GM23248 (cell line): ENCODE measurements at regions not wholly inside any gene's neighbourhood (a gene's known extent, or its start where the extent isn't known, plus 50 kb on each side); places are given as distances from the start of the nearest gene placed in this dataset.

ENCODE experiments used
- DNase-seq: peaks from one replicate; pipeline ENCODE4 v3.0.0-alpha.2; 2015
- H2AFZ ChIP-seq: fragments of 200-600 bp; sonication (generic); 2 replicates; pipeline ENCODE4 v1.6.1; 2016; ENCODE audit warnings: antibody characterized with exemption
- H3F3A ChIP-seq: fragments of 200-600 bp; sonication (generic); 2 replicates; pipeline ENCODE4 v1.6.1; 2016; ENCODE audit warnings: mild to moderate bottlenecking, antibody characterized with exemption, mixed run types; ENCODE audit not compliant: insufficient read depth
- H3K27ac ChIP-seq: fragments of 200-600 bp; sonication (generic); 2 replicates; pipeline ENCODE4 v1.5.1; 2016; ENCODE audit warnings: mild to moderate bottlenecking
- H3K27me3 ChIP-seq: fragments of 200-600 bp; sonication (generic); replicated peaks from 2 replicates; pipeline ENCODE4 v1.6.1; 2016; ENCODE audit warnings: mild to moderate bottlenecking; ENCODE audit not compliant: insufficient read depth
- H3K36me3 ChIP-seq: fragments of 200-600 bp; sonication (generic); 2 replicates; pipeline ENCODE4 v1.6.1; 2016; ENCODE audit warnings: low read depth, mild to moderate bottlenecking
- H3K4me1 ChIP-seq: fragments of 200-600 bp; sonication (generic); 2 replicates; pipeline ENCODE4 v1.6.1; 2016; ENCODE audit warnings: mild to moderate bottlenecking; ENCODE audit not compliant: insufficient read depth
- H3K4me2 ChIP-seq: fragments of 200-600 bp; sonication (generic); one replicate; pipeline ENCODE4 v1.6.1; 2016; ENCODE audit warnings: mild to moderate bottlenecking; ENCODE audit not compliant: unreplicated experiment
- H3K4me3 ChIP-seq: fragments of 200-600 bp; sonication (generic); 2 replicates; pipeline ENCODE4 v1.5.1; 2016; ENCODE audit warnings: mild to moderate bottlenecking
- H3K79me2 ChIP-seq: fragments of 200-600 bp; sonication (generic); 2 replicates; pipeline ENCODE4 v1.6.1; 2016; ENCODE audit warnings: mild to moderate bottlenecking; ENCODE audit not compliant: insufficient read depth
- H3K9ac ChIP-seq: fragments of 200-600 bp; sonication (generic); 2 replicates; pipeline ENCODE4 v1.6.1; 2016; ENCODE audit warnings: mild to moderate bottlenecking
- H3K9me2 ChIP-seq: fragments of 200-600 bp; sonication (generic); 2 replicates; pipeline ENCODE4 v1.6.1; 2016; ENCODE audit warnings: mixed run types, mild to moderate bottlenecking, moderate library complexity; ENCODE audit not compliant: insufficient read depth
- H3K9me3 ChIP-seq: fragments of 200-600 bp; sonication (generic); one replicate; pipeline ENCODE4 v1.6.1; 2017; ENCODE audit warnings: low read depth
- H4K20me1 ChIP-seq: fragments of 200-600 bp; sonication (generic); 2 replicates; pipeline ENCODE4 v1.6.0; 2016; ENCODE audit not compliant: insufficient read depth
- EZH2 ChIP-seq: fragments of 200-600 bp; sonication (generic); IDR thresholded peaks from 2 replicates; pipeline ENCODE4 v1.6.1; 2018; ENCODE audit warnings: antibody characterized with exemption, mild to moderate bottlenecking; ENCODE audit not compliant: insufficient read depth, poor library complexity, severe bottlenecking
- EZH2phosphoT487 ChIP-seq: fragments of 200-600 bp; sonication (generic); IDR thresholded peaks from 2 replicates; pipeline ENCODE4 v1.6.1; 2018; ENCODE audit warnings: antibody characterized with exemption, moderate library complexity, mild to moderate bottlenecking, low read depth; ENCODE audit not compliant: insufficient read depth
- WGBS, 2 experiments: methylation state at CpG; one replicate each; pipeline ENCODE4 v1.1.6; 2015 to 2017; ENCODE audit warnings: low lambda C conversion rate in 2 of 2, low coverage in 1 of 2; ENCODE audit errors: missing lambda C conversion rate in 2 of 2; 5-methylcytosine and 5-hydroxymethylcytosine counted together
- in situ Hi-C: fragments of 300-500 bp; cut with MboI; formaldehyde crosslinking; loops from 2 replicates; pipeline ENCODE4 v1.15.0; 2020

- no peaks in the 10 kb centered on the region for H4K20me1 ChIP-seq
- H3K9ac ChIP-seq = no peak overlapping the region
- no peak for TF ChIP-seq EZH2phosphoT487
- TF ChIP-seq EZH2 = no peak
- H3K27me3 ChIP-seq = no peaks in the 10 kb centered on the region
- H3K4me2 ChIP-seq = no peak overlapping the region
- H3K36me3 ChIP-seq = no peaks in the 10 kb centered on the region
- no peaks in the 10 kb centered on the region for H3K9me3 ChIP-seq
- no peaks in the 10 kb centered on the region for H3K9me2 ChIP-seq
- no peak overlapping the region for H2AFZ ChIP-seq
- no peaks in the 10 kb centered on the region for H3F3A ChIP-seq
- H3K27ac ChIP-seq = no peak overlapping the region
- no peak overlapping the region for H3K4me3 ChIP-seq
- in situ Hi-C loops = no loop called here
- 7% methylated on average over 2 of the region's 2 CpGs for WGBS, 2 experiments
- no peak for DNase-seq
- H3K79me2 ChIP-seq = no peaks in the 10 kb centered on the region
- no peaks in the 10 kb centered on the region for H3K4me1 ChIP-seq
These were observed 924.5 kb upstream of the MBL2 start for GRCh38 chr10:53697038-53697437.

GRCh38 chr10:53690524-53691240 lies 918.1 kb upstream of the MBL2 start:
- Histone ChIP-seq H3K36me3 (no peaks in the 10 kb centered on the region), H2AFZ (no peak overlapping the region), H3K9me2 (no peaks in the 10 kb centered on the region), H3K27ac (no peak overlapping the region), H3K4me1 (no peaks in the 10 kb centered on the region), H3K4me2 (no peak overlapping the region), H3K9me3 (no peaks in the 10 kb centered on the region), H3K27me3 (no peaks in the 10 kb centered on the region), H3K4me3 (no peak overlapping the region), H3K79me2 (no peaks in the 10 kb centered on the region), H3K9ac (no peak overlapping the region), H4K20me1 (no peaks in the 10 kb centered on the region), H3F3A (no peaks in the 10 kb centered on the region)
- DNase-seq = no peak
- TF ChIP-seq EZH2 (no peak), EZH2phosphoT487 (no peak)
- in situ Hi-C loops = no loop called here
- 21 to 22% methylated on average over 5 of the region's 5 CpGs for whole genome bisulfite sequencing, 2 experiments

GRCh38 chr10:53687800-53688199 lies 915.2 kb upstream of the MBL2 start:
- H3K27me3 ChIP-seq = no peaks in the 10 kb centered on the region
- H3K79me2 ChIP-seq = no peaks in the 10 kb centered on the region
- no peak overlapping the region for H3K4me3 ChIP-seq
- TF ChIP-seq EZH2phosphoT487 = no peak
- H3K4me1 ChIP-seq = no peaks in the 10 kb centered on the region
- H3K27ac ChIP-seq = no peak overlapping the region
- H3K9me2 ChIP-seq = no peaks in the 10 kb centered on the region
- H3K9me3 ChIP-seq = no peaks in the 10 kb centered on the region
- H2AFZ ChIP-seq = no peak overlapping the region
- no peak for DNase-seq
- H3F3A ChIP-seq = no peaks in the 10 kb centered on the region
- H3K4me2 ChIP-seq = no peak overlapping the region
- H3K9ac ChIP-seq = no peak overlapping the region
- in situ Hi-C loops = no loop called here
- 0 to 14% methylated on average over 1 of the region's 1 CpG for WGBS, 2 experiments
- no peaks in the 10 kb centered on the region for H3K36me3 ChIP-seq
- no peaks in the 10 kb centered on the region for H4K20me1 ChIP-seq

- no peak overlapping the region for H3K9ac ChIP-seq
- in situ Hi-C loops = no loop called here
- H4K20me1 ChIP-seq = no peaks in the 10 kb centered on the region
- H2AFZ ChIP-seq = no peak overlapping the region
- no peak for TF ChIP-seq EZH2
- TF ChIP-seq EZH2phosphoT487 = no peak
- no peaks in the 10 kb centered on the region for H3K36me3 ChIP-seq
- H3K9me2 ChIP-seq = no peaks in the 10 kb centered on the region
- H3K9me3 ChIP-seq = no peaks in the 10 kb centered on the region
- H3K27ac ChIP-seq = no peak overlapping the region
- no peaks in the 10 kb centered on the region for H3F3A ChIP-seq
- H3K4me2 ChIP-seq = no peak overlapping the region
- no peaks in the 10 kb centered on the region for H3K27me3 ChIP-seq
- DNase-seq = no peak
- no peak overlapping the region for H3K4me3 ChIP-seq
- no peaks in the 10 kb centered on the region for H3K4me1 ChIP-seq
- WGBS, 2 experiments = 2 to 4% methylated on average over 2 of the region's 2 CpGs
- H3K79me2 ChIP-seq = no peaks in the 10 kb centered on the region
These were observed 910.3 kb upstream of the MBL2 start for GRCh38 chr10:53682885-53683284.

- no peak overlapping the region for H2AFZ ChIP-seq
- no peak overlapping the region for H3K4me3 ChIP-seq
- no peak overlapping the region for H3K27ac ChIP-seq
- no peaks in the 10 kb centered on the region for H4K20me1 ChIP-seq
- H3F3A ChIP-seq = no peaks in the 10 kb centered on the region
- 4% methylated on average over 7 of the region's 7 CpGs for WGBS, 2 experiments
- no peak for DNase-seq
- H3K4me1 ChIP-seq = no peaks in the 10 kb centered on the region
- no peaks in the 10 kb centered on the region for H3K79me2 ChIP-seq
- no peak overlapping the region for H3K9ac ChIP-seq
- H3K9me3 ChIP-seq = no peaks in the 10 kb centered on the region
- H3K27me3 ChIP-seq = no peaks in the 10 kb centered on the region
- no peaks in the 10 kb centered on the region for H3K9me2 ChIP-seq
- in situ Hi-C loops = no loop called here
- no peak for TF ChIP-seq EZH2phosphoT487
- no peak for TF ChIP-seq EZH2
- no peak overlapping the region for H3K4me2 ChIP-seq
- no peaks in the 10 kb centered on the region for H3K36me3 ChIP-seq
These were observed 909.9 kb upstream of the MBL2 start for GRCh38 chr10:53682458-53682857.
